NCI-H187 treated with DMSO at 0.1 percent for 48 hours (cell line): ENCODE measurements at regions not wholly inside any gene's neighbourhood (a gene's known extent, or its start where the extent isn't known, plus 50 kb on each side); places are given as distances from the start of the nearest gene placed in this dataset.

Experiments used
- DNase-seq: peaks from one replicate; lab custom pipeline; 2025; lab: John Stamatoyannopoulos, UW

DNA sequence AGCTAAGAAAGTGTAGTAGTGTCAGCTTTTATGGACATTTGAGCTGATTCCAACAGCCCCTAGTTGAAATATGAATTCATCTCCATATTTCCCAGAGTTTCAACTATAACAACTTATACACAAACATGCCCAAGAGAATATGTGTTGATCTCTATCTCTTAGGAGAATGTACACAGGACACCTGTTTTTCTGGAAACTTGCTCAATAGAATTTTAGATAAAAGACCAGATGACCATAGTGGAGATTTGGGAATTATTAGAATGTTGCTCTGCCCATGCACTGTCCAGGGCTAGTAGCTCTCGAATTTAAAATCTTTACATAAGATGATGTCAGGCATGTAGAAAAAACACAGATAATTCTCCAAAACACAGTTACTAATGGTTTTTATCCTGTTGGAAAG lies 162.3 kb upstream of the VRK2 start:
- DNase-seq = no peak

DNA sequence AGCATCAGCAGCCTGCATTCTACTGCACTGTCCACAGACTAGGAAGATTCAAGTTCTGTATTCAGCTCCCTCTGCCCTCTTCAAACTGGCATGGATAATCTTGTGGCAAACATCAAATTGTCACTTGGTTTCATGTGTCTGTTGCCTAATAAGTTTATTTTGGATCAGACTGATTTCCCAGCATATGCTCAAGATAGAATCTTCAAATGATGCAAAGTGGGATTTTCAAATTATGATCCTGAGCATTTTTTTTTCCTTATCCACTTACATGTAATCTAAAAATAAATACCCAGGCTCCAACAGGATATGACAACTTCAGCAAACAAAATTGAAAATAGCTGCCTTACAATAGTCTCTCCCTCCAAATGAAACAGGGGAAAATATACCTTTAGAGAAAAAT lies 160.9 kb upstream of the VRK2 start:
- no peak for DNase-seq

DNA sequence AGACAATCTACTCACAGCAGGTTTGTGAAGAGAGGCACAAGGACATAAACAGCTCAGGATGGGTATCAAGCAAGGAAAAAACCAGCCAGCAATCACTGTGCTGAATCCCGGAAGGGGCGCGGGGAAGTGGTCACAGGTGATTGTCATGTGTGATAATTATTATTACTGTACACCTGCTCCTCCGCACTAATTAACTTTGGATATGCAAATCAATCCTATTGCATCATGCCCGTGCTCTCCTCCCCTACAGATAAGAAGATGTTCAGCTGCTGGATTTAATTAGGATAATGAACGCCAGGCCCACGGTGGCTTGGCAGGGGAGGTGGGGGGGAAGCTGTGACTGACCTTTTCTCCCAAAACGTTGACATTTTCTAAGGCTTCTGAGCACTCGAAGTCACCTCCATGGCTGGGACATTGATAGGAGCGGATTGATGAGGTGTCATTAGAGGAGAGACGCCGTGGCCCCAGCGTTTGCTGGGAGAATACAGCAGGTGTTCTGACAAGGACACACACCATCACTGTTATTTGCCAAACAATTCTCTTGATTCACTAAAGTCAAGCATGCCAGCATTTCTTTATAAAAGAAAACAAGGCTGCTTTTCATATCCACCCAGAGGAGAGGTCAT lies 160.3 kb upstream of the VRK2 start:
- peak; percentile 57 for DNase-seq

DNA sequence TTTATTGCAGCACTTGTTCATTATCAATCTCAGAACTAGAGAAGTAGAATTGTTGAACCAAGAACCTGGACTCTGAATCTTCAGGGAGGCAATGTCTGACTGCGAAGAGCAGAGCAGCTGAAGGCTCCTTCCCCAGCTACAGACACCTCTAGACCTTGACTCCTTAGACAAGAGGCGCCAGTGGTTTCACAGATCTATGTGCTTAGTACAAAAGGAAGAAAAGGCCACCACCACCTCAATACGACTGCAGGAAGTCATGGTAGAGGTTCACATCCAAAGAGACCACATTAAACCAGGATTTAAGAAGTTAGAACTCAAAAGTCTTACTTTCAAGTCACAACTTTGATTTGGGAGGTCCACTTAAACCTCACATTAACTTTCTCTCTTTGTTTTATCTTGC lies 158.1 kb upstream of the VRK2 start:
- no peak for DNase-seq

DNA sequence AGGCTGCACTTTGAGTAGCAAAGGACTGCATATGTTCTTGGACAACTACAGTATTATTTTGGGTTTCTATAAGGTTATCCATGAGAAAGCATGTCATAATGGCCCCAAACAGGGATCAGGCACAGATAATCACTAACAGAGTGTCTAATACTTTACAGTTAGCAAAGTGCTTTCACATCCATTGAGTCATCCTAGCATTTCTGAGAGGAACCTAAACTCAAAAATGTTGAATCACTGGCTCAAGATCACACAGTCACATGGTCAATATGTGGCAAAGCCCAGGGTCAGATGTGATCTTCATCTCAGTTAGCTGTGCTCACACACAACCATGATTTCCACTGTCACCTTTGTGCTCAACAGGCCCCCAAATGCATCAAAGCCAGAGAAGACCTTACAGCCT lies 156.1 kb upstream of the VRK2 start:
- no peak for DNase-seq

DNA sequence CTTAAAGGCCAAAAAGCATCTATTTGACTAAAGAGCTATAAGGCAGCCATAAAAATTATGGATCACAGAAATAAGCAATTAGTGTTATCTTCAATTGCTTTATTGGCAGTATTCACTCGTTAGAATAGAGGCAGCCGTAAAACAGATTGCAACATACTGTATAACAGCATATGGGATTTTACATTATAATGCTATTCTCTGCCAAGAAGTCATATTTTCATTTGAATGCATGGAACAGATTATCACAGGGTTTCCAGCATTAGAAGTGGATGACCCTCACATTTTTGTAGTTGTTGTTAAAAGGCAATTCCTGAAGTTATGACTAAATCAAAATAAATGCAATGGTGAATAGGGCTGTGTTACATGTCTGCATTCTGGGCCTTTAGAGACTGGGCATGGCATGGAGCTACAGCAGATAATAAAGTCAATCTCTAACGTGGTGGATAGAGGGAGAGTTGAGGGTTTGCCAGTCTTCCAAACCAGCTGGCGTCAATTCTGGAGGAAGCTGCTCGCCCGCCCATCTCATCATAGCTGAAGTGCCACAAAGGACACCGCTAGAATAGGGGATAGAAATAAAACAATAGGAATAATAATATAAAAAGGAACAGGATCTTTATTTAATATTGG lies 155.4 kb upstream of the VRK2 start:
- DNase-seq = no peak

DNA sequence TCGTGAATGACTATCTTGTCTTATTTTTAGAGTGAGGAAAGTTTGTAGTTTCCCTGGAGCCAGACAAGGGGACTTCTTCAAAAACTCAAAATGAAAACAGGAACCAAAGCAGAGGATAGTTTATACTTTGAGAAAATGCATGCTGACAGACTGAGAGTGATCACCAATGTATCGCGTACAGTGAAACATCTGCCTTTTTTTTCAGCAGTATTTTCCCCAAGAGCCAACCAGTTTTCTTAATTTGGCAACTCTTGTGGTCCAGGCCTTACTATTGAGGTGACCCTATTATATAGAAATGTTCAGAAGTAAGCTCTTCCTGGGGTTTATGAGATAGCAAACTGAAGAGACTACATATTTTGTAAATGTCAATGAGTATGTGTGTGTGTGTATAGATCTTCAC lies 153.7 kb upstream of the VRK2 start:
- DNase-seq = no peak

DNA sequence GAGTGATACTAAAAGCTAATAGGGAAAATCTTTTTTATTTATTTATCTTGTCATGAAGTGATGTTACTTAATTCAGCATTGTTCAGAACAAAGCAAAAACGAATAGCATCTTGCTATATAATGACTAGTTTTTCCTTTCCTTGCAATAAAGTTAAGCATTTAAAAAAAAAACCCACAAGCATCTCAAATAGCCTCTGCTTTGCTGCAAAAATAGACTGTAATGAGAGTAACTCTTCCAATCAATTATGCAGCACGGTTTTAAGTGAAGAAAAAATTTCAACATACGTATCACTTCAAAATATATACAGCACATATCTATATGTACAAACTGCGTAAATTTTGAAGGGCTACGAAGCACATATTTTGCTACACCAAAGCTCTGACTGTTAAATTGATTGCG lies 153.3 kb upstream of the VRK2 start:
- DNase-seq = no peak

DNA sequence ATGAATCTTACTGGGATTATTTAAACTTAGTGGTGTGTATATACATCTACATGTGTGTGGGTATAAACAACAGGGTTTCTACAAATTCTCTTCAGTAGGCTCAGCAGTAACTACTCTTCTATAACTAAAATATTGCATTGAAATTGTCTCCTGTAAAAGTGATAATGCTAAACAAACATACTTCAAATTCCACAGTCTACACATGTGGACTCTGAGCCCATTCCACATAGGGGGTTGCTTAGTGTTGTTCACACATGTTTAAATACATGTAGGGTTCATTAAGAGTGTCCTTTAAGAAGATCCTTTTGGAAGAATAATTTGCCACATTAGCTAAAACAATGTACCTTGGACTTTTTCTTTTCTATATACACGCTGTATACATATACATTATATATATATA lies 152.8 kb upstream of the VRK2 start:
- DNase-seq = no peak

DNA sequence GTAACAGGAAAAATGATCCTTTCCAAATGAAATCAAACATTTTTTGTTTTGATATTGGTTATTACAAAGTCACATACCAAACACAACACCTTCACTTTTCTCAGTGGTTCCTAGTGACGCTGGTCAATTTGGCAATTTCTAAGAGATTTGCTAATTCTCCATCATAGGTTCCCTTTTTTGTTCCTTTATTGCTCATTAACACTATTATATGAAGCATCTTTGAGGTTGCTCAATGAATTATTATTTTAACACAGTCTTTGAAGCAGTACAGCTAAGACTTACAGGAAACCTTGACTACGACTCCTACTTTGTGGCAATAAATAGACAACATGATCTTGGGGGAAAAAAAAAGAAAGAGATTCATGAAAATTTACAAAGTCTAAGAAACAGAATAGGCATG lies 152.2 kb upstream of the VRK2 start:
- DNase-seq = no peak

DNA sequence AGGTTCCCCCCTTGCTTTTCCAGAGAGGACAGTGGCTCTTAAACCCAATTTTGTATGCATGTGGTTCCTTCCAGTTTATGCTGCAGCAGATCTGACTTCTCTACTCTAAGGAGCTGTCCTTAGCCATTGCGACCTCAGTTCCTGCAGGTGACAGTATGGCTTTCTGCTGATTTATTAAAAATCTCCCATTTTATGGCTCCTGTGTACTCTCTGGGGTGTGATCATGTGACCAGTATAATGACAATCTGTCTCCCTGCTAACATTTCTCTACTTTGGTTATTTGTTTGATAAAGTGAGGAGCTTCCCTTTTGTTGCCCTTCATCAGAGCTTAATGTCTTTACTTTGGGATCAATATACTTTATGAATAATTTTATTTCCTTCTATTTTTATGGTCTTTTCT lies 148.7 kb upstream of the VRK2 start:
- DNase-seq = no peak

DNA sequence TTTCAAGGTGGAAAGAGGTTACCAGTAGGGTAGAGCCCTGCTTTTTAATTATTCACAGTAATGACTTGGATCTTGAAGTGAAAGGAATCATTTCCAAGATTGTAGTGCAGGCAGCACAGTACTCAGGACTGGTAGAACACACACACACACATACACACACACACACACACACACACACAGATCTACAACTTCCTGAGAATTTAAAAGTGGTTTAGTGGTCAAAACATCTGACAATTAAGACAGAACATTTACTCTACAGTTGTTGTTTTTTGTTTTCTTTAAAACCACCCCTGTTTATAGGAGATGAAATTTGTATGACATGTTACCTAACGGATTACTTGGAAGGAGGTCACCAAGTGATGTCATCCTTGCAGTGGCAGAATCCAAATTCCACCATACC lies 146.7 kb upstream of the VRK2 start:
- no peak for DNase-seq

DNA sequence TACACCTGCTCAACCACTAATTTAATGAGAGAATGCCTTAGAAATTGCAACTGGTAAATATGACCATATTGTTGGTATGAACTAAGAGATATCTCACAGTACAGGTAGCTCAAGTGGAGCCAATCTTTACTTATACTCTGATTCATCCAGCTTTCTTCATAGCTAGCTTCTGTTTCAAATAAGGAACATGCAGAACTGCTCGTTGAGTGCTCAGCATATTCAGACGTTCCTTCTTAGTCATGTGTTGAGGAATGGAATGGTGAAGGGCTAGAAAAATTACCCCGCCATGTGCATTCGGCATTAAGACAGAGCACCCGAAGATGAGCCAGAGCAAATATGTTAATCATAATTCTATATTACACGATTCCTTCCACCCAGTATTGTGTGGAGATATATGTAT lies 144.0 kb upstream of the VRK2 start:
- DNase-seq = no peak

DNA sequence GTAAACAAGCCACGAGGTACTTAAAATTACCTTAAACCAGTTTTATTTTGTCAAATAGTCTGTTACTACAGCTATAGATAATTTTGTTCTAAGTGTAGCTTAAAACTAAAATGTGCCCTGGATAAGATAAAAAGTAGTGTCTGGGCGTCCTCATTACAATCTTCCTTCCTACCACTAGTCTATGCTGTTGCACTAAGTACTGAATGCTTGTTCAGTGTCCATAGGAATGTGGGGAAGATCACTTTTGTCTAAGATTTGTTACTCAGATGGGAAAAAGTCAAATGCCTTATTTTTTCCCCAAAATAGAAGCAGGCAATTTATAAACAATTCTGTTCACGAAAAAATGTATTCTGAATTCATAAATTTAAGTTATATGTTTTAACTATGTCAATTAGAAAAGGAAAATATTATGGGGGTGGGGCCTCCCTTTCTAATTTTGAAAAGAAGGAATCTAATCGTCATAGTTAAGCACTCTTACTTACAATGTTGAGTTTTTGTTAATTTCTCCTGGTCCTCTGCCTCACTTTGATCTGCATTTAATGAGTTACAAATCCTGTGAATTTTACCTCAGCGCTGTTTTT lies 140.4 kb upstream of the VRK2 start:
- DNase-seq = no peak

DNA sequence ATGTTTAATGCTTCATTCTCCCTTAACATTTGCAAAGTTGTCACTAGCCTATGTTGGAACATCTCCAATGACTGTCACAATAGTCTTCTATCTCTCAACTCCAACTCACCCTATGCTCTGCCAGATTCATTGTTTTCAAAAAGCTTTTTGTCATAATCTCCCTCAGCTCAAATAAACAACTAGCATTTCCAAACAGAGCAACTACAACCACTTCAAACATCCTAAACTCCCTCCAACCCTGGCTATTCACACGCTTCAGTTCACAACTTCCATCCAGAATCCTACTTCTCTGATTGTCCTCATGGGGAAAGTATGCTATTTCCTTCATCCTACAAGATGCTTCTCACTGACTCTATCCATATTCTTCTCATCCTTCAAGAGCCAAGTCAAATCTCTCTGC lies 139.2 kb upstream of the VRK2 start:
- no peak for DNase-seq

DNA sequence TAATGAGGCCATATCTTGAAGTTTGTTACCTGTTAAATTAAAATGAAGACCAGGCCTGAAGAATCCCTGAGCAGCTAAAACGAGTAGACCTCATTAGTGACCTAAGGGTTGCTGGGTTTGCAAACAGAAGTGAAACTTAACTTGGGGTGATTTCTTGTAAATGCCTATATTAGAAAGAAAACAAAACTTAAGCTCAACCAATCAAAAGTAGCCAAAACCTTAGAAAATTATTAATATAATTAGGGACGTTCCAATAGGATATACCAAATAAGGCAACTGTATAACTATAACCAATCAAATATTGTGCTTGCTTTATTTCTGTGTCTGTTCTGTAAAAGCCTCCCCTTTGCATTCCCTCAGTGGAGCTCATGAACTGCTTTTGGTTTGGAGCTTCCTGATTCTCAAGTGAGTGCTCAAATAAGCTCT lies 137.9 kb upstream of the VRK2 start:
- DNase-seq = no peak

DNA sequence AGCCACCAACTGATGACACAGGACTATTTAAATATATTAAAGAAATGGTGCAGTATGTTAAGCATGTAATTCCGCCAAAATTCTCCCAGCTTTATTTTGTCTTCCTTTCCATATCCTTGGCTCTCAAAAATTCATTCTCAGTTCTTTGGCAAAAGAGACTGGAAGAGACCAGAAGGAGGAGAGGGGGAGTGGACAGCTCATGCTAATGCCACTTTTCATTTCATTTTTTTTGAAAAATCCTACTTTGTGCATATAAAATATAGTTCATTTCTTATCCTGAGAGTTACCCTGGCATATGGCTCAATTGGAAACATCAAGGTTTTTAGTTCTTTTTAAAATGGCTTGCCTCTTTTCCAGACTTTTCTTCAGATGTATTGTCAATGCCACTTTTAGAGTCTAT lies 128.5 kb upstream of the VRK2 start:
- no peak for DNase-seq

DNA sequence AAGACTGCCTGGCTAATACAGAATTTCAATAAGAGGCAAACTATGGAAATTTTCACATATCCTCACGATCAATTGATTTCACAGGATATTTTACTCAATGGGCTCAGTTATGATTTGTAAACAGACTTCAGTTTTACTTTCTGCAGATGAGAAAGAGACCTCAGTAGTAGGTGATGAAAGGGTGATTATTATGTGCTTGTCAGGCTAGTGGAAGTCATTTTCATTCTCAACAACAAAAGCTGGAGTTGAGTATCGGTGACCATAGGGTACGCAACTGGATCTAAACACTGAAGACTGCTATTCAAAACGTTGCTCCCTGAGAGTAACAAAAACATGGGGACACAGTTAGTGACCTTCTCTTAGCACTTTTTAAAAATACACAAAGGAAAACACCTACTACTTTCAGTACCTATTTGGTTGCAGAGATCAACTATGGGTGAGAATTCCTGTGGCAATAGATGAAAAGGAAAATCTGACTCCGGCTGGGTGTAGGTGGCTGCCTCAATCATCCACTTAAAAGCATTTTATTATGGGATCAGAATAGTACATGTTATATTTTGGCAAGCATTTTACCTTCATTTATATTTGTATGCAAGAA lies 126.2 kb upstream of the VRK2 start:
- no peak for DNase-seq

DNA sequence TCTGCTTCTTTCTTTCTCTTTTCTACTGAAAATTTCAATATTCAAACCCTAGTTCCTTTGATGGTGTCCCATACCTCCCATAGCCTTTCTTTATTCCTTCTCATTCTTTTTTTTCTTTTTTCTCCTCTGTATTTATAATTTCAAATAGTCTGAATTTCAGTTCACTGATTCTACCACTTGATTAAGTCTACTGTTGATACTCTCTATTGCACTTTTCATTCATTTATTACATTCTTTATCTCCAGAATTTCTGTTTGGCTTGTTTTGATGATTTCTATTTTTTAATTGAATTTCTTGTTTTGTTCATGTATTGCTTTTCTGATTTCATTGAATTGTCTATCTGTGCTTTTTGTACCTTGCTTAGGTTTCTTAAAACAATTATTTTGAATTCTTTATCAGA lies 111.9 kb upstream of the VRK2 start:
- no peak for DNase-seq

DNA sequence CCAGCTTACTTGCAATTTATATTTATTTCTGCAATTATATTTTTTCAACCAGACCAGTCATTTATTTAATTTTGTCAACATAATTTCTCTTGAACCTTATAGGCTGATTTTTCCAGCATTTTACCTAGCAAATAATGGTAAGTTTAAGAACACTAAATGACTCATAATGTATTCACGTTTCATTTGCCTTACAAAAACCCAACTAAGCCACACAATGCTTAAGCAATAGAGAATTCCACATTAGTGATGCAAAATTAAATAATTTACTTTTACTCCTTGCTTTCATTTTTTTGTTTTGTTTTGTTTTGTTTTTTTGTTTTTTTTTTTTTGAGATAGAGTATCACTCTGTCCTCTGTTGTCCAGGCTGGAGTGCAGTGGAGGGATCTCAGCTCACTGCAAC lies 110.4 kb upstream of the VRK2 start:
- DNase-seq = no peak

DNA sequence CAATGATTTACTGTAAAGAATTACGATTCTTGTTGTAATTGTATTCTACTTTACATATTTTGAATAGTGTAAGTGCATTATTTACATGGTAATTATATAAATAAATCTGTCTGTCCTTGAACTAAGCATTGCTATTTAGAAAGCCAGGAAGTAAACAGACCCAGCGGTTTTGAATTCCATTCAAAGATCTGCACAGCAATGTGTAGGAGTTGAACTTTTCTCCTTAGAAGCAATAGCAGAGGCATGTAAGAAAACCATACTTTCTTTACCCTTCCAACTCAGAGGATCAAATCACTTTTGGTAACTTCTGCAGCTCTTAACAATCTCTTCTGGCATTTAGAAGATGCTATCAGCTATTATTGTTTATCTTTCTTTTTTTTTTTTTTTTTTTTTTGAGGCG lies 109.2 kb upstream of the VRK2 start:
- no peak for DNase-seq

DNA sequence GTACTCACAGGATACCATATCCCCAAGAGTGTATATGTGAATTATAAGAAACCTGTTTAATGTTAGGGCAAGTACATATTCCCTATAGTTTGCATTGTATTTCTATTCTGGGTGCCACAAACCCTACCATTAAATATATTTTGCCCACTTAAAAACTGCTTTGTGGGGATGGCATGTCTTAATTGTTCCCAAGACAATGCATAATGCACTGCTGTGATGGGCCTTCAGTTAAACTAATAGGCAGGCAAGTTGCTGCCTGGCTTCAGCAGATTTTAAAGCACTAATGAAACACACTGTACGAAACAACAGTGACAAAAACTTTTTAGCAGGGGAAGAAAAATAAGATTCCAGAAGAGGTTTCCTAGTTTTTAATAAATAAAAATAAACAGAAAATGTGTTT lies 104.8 kb upstream of the VRK2 start:
- no peak for DNase-seq

DNA sequence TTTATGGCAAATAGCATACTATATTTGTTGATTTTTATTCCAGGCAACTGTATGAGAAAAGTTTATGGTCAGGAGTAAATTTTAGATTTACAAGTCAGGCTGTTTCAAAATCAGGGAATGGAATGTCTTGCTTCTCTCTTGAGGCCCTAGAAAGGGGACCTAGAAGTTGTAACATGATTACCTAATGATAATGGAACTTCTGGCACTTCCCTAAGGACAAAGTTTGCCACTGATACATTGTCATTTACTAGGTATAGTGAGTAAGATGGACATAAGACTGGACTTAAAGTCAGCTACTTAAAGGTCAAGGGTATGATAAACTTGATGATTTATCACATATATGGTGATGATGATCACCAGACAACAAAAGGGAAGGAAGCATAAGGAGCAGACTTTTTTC lies 103.3 kb upstream of the VRK2 start:
- DNase-seq = no peak

DNA sequence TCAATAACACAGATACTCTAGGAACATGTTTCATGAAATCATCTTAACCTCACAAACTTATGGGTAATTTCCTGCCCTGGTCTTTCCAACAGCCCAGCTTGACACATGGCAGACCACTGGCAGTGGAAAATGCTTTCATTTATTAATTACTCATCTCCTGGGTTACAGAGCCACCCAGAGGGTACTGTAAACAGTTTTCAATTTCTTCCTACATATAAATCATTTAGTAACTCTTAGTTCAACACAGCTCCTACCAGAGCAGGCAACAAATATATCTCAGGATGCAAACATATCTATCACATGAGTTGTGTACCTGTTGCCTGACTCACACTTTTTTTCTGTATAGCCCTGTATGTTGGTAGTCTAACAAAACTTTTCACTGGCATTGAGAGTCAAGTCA lies 99.2 kb upstream of the VRK2 start:
- DNase-seq = no peak
